ENCODE measurements at regions not wholly inside any gene's neighbourhood (a gene's known extent, or its start where the extent isn't known, plus 50 kb on each side); places are given as distances from the start of the nearest gene placed in this dataset.

DNA sequence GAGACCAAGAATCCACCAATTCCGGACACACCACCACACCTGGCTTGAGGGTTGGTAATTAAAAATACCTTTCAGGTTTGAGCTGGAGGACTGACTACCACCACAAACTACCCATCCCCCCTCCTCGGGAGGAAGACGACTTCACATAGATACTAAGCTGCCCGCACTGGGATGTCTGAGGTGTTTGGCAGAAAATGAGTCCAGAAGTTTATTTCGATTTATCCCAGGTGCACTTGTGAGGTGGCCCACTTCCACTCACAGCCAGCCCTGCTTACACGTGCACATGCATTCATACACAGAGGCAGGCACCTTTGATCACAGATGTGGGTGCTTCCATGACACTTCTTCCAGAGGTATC is 187.1 kb downstream of the ID4 start:
- ATAC-seq (ENCODE audit: low FRiP score) (no peak), DNase-seq (ENCODE audit: low spot score) (no peak)
- TF ChIP-seq, protein P1, sequence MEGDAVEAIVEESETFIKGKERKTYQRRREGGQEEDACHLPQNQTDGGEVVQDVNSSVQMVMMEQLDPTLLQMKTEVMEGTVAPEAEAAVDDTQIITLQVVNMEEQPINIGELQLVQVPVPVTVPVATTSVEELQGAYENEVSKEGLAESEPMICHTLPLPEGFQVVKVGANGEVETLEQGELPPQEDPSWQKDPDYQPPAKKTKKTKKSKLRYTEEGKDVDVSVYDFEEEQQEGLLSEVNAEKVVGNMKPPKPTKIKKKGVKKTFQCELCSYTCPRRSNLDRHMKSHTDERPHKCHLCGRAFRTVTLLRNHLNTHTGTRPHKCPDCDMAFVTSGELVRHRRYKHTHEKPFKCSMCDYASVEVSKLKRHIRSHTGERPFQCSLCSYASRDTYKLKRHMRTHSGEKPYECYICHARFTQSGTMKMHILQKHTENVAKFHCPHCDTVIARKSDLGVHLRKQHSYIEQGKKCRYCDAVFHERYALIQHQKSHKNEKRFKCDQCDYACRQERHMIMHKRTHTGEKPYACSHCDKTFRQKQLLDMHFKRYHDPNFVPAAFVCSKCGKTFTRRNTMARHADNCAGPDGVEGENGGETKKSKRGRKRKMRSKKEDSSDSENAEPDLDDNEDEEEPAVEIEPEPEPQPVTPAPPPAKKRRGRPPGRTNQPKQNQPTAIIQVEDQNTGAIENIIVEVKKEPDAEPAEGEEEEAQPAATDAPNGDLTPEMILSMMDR (IDR thresholded peaks at IDR 0.05) = no peak

DNA sequence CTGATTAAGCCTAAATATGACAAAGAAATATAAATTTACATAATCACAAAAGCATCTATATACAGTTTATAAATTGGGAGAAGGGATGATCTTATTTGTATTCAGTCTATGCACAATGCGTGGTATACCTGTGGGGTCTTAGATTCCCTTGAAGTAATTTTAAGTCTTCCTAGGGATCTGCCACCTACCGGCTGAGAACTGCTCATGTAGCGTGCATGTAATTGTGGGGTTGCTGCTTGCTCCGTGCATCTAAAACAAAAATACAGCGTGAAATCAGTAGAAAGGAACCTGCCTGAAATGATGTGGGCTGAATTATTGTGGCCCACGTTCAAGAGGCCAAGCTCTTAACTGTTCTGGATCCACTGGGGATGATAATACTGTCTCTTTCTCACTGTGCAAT is 187.3 kb downstream of the MBOAT1 start:
- no peak for DNase-seq (ENCODE audit: low spot score)
- ATAC-seq (ENCODE audit: low FRiP score) = no peak
- TF ChIP-seq, protein P1 (IDR thresholded peaks at IDR 0.05) = no peak

DNA sequence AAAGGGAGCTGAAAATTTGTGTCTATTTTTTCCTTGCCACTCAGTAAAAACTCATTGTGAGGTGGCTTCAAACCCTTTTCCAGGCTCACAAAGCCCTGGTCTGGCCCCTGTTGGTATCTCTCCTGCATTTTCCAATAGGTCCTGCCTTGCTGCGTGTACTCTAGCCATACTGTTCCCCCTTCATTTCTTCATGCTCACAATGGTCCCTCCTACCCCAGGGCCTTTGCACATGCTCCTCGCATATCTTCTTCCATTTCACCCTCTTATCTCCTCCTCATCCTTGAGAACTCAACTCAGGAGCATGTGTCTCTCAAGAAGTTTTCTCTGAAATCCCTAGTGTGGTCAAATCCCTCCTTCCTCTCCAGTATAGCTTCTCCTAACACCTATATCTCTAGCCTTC is 186.6 kb downstream of the MBOAT1 start:
- no peak for ATAC-seq (ENCODE audit: low FRiP score)
- DNase-seq (ENCODE audit: low spot score) = no peak
- TF ChIP-seq, protein P1 (IDR thresholded peaks at IDR 0.05) = no peak

DNA sequence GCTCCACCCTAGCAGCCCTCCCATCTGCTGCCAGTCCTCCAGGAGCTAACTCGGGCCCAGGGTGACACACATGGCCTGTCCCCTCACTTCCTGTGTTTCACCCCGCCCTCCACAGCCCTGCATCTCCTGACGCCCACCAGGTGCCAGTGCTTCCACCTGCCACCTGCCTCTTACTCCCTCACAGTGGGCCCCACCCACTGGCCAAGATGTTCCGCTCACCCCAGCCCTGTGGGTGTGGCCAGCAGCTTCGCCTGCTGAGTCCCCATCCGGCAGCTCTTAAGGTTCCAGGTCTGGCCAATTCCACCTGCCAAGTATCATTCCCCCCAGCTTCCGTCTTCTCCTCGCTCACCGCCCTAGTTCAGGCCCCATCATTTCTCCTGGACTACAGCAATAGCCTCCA is 184.1 kb downstream of the MBOAT1 start:
- TF ChIP-seq, protein P1 (IDR thresholded peaks at IDR 0.05) = no peak
- ATAC-seq (ENCODE audit: low FRiP score) (no peak), DNase-seq (ENCODE audit: low spot score) (no peak)

DNA sequence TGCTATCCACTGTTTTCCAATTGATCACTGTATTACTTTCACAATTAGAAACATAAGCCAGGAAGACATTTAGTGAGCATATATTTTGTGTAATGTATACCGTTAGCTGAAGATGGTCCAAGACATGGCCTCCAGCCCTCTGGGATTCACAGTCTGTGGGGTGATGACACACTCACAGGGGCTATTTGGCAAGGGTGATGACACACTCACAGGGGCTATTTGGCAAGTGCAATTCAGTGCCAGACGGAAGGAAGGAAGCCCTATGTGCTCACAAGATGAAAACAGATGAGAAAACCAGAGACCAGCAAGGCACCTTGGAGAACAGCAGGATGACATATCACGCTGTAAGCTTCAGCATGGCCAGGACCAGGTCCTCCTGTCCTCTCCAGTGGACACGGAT is 183.7 kb downstream of the MBOAT1 start:
- DNase-seq (ENCODE audit: low spot score) (no peak), ATAC-seq (ENCODE audit: low FRiP score) (no peak)
- TF ChIP-seq, protein P1 (IDR thresholded peaks at IDR 0.05) = no peak

DNA sequence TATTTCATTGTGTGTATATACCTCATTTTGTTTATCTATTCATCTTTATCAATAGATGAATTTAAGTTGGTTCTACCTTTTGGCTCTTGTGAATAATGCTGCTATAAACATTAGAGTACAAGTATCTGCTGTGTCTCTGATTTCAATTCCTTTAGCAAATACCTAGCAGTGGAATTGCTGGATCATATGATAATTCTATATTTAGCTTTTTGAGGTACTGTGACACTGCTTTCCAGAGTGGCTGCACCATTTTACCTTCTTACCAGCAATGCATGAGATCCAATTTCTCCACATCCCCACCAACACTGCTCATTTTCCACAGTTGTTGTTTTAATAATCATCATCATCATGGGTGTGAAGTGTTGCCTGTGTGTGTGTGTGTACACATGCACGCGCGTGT is 182.3 kb downstream of the MBOAT1 start:
- DNase-seq (ENCODE audit: low spot score) (no peak), ATAC-seq (ENCODE audit: low FRiP score) (no peak)
- TF ChIP-seq, protein P1 (IDR thresholded peaks at IDR 0.05) = no peak

DNA sequence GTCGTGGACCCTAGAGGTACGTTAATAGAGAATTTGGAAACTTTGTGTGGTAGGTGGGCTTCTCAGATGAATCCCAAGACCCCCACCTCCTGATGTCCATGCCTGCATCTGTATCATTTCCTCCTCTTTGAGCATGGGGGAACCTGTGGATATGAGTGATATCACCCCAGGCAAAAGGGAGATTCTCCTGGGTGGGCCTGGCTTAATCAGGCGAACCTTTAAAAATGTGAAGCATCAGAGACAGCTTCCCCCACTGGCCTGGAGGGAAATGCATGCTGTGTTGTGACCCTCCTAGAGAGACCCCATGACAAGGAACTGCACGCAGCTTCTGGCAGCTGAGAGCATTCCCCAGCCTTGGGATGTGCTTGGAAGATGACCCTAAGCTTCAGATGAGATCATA is 180.9 kb downstream of the MBOAT1 start:
- DNase-seq (ENCODE audit: low spot score) (no peak), ATAC-seq (ENCODE audit: low FRiP score) (no peak)
- TF ChIP-seq, protein P1 (IDR thresholded peaks at IDR 0.05) = no peak
